Left lobe of liver (tissue), 2 donors: ENCODE measurements at regions not wholly inside any gene's neighbourhood (a gene's known extent, or its start where the extent isn't known, plus 50 kb on each side); places are given as distances from the start of the nearest gene placed in this dataset.

Source experiments
- ATAC-seq: fragments of 200-7000 bp; cut with Tn5 transposase; one replicate; pipeline ENCODE4 v1.9.1; 2020; ENCODE audit warnings: mild to moderate bottlenecking, moderate library complexity
- DNase-seq: peaks from one replicate; pipeline ENCODE4 v3.0.0-alpha.2; 2020; ENCODE audit warnings: low spot score
- donor health status: DM: no; HTN: no; CAD: no; lungs with moderate emphysema.
- donor health status: DM: no; HTN: yes; CAD: no.

DNA sequence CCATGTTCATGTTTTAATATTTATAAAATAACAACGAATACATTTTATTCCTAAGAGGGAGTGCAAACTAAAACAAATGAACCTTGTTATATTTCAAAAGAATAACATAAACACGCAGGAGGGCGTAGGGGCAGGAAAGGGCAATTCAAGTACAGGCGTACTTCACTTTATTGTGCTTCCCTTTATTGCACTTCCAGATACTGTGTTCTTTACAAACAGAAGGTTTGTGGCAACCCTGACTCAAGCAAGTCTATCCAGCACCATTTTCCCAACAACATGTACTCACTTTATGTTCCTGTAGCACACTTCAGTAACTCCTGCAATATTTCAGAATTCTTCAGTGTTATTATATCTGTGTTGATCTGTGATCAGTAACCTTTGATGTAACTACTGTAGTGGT lies 84.6 kb upstream of the PLEKHA5 start:
- DNase-seq (no peak), ATAC-seq (no peak)

GRCh38 chr12:19045426-19045825 lies 84.1 kb upstream of the PLEKHA5 start:
- DNase-seq = no peak
- ATAC-seq = no peak

GRCh38 chr12:19048943-19049342 lies 80.6 kb upstream of the PLEKHA5 start:
- no peak for DNase-seq
- no peak for ATAC-seq

DNA sequence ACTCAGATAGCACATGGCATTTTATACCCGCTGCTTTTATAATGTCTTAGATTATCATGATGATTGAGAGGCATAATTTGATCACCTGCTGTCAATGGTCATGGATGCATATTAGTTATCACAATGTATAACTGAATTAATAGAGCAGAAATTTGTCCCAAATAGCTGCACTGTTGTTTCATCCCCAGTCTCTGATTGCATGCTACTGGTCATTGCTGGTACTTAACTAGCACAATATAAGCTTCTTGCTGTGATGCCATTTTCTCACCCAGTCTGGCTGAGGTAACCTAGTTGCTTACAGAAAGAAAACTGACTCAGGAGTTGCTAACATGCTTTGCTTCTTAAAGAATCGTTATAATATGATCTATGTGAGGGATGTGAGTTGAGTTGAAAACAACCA lies 76.8 kb upstream of the PLEKHA5 start:
- no peak for DNase-seq

DNA sequence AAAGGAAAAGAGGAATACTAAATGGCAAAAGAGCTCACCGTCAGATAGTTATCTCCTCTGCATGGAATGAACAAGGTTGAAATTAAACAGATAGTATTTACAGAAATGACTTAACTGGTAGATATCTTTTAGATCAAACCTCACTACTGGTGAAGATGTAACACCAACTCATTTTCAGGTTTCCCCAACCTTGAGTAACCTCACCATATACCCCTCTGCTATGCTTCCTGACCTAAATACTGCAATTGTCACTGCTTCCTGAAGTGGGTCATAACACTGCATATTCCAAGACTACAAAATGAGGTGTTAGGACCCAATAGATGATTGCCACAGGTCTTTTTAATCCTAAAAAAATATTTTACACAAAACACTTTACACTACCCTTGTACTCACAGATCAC lies 76.3 kb upstream of the PLEKHA5 start:
- ATAC-seq (no peak), DNase-seq (no peak)

More for the DNA sequence above, 76.8 kb upstream of the PLEKHA5 start:
- no peak for ATAC-seq

GRCh38 chr12:19054035-19054434 lies 75.5 kb upstream of the PLEKHA5 start:
- DNase-seq (no peak), ATAC-seq (no peak)

DNA sequence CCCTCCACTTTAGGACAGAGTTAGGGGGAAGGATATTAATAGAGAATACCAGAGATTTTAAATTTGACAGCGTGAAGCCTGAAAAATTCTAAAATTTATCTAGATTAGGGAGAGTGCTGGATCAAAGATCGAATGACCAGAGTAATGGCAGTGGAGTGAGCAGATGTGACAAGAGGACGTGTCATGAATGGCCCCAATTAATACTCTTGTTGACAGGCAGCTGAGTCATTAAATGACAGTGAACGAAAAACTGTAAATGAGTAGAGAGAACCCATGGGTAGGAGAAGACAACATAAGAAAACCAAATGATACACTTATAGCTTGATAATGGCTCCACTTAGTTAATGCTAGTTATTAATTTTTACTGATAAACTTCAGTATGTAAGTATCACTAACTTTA lies 73.9 kb upstream of the PLEKHA5 start:
- DNase-seq (no peak), ATAC-seq (no peak)

DNA sequence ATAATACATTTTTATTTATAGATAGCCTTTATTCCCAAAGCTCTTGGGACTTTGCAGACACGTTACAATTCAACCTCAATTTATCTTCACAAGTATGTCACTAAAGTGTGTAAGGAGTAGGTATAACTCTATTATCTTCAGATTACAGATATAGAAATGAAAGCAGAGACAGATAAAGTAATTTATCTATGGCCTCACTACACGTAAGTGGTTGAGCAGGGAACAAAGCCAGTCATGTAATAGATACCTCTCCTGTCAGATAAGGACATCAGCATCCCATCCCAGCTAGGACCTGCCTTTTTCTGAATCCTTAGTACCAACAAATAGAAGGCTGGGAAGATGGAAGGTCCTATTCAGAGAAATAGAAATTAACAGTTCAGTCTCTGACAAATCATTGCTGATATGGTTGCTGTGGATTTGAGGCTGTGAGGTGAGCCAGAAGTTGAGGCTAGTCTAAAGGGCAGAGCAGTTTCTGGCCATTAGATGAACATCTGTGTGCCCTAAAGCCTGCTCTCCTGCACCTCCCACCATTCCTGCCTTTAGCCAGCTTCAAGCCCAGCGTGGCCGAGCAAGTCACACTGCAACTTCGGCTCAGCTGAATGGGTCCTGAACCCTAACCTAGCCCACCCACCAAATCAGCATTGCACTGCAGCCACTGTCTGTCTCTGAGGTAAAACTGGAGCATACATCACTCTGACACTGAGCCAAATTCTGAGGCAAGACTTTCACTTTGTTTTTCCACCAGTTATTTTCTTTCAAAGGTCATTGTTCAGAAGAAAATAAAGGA lies 71.1 kb upstream of the PLEKHA5 start:
- DNase-seq (peak; percentile 56), ATAC-seq (peak; percentile 95)

DNA sequence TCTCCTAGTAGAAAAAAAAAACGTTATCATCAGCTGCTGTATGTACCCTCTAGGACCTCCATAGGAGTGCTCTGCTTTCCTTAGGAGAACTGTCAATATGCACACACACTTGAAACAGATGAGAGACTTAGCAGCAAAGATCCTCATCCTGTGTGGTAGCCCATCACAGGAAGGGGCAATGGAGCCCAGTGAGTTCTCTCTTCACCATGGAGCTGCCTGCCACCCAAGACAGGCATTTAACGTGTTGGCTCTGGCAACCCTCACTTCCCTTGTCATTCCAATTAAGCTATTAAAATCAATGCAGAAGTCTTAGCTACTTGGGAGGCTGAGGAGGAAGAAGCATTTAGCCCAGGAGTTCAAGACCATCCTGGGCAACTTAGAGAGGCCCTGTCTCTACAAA lies 64.8 kb upstream of the PLEKHA5 start:
- ATAC-seq = no peak
- no peak for DNase-seq

- DNase-seq = no peak
- ATAC-seq = no peak
Measured at GRCh38 chr12:19065223-19065622, 64.3 kb upstream of the PLEKHA5 start.

DNA sequence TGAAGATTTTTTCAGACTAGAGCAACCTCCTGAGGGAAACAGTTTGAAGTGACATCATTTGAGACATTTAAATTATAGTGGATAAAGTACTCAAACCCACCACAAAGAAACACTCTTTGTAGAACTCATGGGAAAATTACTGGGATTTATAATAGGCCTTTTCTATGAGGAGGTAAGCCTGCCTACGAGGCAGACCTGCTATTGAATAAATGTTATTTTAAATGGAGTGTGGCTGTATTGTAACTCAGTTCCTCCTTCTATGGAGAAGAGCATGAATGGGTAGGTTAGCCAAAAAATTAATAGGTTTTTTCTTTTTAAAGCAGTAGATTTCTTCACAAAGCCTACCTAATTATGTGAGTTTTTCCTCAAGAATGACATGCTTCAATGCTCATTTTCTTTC lies 63.7 kb upstream of the PLEKHA5 start:
- DNase-seq (no peak), ATAC-seq (peak; percentile 15)

GRCh38 chr12:19066475-19067001 lies 63.0 kb upstream of the PLEKHA5 start:
- ATAC-seq (peak; percentile 94), DNase-seq (peak; percentile 53)

DNA sequence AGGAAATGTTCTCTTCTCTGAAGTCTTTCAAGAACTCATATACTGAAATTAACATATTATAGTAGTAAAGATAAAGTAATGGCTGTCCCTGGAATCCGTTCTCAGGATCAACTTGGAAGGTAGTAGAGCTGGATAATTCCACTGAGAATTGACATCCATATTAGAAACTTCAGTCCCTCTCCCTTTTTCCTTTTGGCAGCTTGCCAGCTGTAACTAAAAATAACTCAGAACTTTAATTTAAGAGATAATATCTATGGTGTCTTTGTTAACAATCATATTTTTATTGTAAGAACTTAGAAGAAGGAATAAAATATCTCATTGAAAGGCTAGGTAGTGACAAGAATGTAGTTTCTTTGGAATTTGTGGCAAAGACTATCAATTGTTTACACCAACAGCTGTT lies 61.4 kb upstream of the PLEKHA5 start:
- ATAC-seq (no peak), DNase-seq (no peak)

DNA sequence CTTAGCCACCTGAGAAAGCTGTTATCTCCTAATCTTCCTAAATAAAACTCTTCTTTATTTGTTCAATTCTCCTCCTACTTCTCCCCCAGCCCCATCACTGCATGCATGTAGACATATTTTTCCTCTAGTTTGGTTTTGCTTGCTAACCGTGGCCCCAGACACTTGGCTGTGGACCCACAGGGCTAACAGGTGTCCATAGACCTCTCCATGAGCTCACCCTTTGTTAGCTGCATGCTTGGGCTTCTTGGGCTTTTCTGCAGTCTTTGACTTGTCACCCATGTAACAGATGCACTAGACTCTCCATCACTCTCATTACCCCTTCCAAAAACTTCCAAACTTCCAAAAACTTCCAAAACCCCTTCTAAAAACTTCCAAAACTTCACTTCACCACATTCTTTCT lies 59.2 kb upstream of the PLEKHA5 start:
- no peak for ATAC-seq
- no peak for DNase-seq

GRCh38 chr12:19074700-19075099 lies 54.8 kb upstream of the PLEKHA5 start:
- DNase-seq = no peak
- no peak for ATAC-seq

DNA sequence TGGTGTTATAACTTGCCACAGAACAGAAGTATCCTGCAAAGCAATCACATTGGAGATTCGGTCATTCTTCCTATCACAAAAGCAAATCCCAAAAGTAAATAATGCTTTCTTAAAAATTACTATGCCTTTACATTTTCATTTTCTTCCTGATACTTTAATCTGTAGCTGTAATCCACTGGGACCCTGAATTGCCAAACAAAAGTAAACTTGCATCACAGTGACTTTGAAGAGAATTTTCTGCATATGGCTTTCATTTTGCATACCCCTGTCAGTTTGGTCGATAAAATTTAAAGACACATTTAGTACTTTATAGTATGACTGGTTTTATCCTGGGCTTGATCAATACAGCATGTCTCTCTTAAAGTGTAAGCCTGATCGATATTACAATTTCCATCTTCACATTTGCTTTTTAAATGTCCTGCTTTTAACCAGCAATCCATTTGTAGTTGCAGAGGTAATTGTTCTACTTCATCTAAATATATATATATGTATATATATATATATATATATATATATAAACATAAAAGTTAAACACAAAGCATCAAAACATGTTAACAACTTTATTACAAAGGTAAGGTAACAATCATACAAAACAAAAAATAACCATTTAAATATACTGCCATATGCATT lies 53.7 kb upstream of the PLEKHA5 start:
- DNase-seq (no peak), ATAC-seq (no peak)
